ENCODE measurements at regions not wholly inside any gene's neighbourhood (a gene's known extent, or its start where the extent isn't known, plus 50 kb on each side); places are given as distances from the start of the nearest gene placed in this dataset.

DNA sequence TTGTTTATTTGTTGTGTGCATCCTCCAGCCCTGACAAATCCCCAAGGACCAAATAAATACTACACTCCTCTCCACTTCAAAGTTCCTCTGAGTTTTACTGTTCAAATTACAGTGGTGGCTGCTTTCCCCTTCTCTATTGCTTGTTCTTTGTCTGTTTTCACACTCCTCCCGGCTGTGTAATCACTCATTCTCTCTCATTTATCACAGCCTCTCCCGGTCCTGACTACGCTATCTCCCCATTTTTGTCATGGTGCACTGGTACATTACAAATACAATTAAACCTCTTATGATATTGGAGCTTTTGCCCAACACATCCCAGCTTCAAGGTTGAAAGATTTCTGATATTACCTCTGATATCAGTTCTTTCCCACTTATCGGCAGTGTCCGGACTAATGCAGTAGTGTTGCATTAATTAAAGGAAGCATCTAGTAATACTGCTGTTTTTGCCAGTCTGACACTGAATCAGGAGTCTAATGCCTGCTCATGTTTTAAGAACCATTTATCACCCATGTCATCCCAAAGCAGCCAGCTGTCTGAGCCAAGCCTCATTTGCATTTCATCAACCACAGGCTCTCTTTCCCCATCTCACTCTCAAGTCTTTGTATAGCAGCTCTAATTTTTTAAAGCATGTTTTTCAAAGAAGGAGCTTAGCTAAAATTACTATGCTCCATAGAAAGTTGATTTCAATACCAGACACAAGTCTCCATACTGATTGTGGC is 740.5 kb downstream of the ROBO2 start:
- H3K4me2 ChIP-seq (ENCODE audit: low read depth, low read length, poor library complexity, severe bottlenecking) = no peak overlapping the region

DNA sequence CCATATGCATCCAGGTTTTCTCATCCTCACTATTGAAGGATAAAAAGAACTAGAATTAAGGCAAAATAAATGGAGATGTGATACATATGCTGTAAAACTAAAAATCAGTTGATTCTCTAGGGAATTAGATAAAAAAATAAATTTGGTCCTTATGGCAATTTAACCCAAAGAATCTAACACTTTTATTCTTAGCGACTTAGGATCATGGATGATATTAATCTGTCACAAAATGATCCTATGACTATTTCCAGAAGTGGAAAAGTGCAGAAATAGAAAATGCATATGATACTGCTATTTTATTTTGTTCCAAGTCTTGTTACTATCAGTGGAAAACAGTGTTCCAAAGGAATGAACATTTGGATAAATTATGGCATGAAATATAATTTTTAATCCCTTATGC is 746.3 kb downstream of the ROBO2 start:
- no peaks in the 10 kb centered on the region for H4K20me1 ChIP-seq (ENCODE audit: insufficient read depth, low read length, poor library complexity, severe bottlenecking)
- no peak overlapping the region for H3K9ac ChIP-seq (ENCODE audit: low read depth, low read length, poor library complexity, severe bottlenecking)
- TF ChIP-seq, protein P1, sequence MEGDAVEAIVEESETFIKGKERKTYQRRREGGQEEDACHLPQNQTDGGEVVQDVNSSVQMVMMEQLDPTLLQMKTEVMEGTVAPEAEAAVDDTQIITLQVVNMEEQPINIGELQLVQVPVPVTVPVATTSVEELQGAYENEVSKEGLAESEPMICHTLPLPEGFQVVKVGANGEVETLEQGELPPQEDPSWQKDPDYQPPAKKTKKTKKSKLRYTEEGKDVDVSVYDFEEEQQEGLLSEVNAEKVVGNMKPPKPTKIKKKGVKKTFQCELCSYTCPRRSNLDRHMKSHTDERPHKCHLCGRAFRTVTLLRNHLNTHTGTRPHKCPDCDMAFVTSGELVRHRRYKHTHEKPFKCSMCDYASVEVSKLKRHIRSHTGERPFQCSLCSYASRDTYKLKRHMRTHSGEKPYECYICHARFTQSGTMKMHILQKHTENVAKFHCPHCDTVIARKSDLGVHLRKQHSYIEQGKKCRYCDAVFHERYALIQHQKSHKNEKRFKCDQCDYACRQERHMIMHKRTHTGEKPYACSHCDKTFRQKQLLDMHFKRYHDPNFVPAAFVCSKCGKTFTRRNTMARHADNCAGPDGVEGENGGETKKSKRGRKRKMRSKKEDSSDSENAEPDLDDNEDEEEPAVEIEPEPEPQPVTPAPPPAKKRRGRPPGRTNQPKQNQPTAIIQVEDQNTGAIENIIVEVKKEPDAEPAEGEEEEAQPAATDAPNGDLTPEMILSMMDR (conservative IDR thresholded peaks at IDR 0.05; ENCODE audit: low read length) = no peak
- no peak for TF ChIP-seq EZH2phosphoT487 (IDR thresholded peaks at IDR 0.05; ENCODE audit: borderline replicate concordance)

More for the DNA sequence above, 740.5 kb downstream of the ROBO2 start:
- no peaks in the 10 kb centered on the region for H3K4me1 ChIP-seq (ENCODE audit: insufficient read depth, low read length, poor library complexity, severe bottlenecking)
- no peaks in the 10 kb centered on the region for H4K20me1 ChIP-seq (ENCODE audit: insufficient read depth, low read length, poor library complexity, severe bottlenecking)
- H3K27me3 ChIP-seq (ENCODE audit: insufficient read depth, low read length, poor library complexity, severe bottlenecking) = no peaks in the 10 kb centered on the region
- no peaks in the 10 kb centered on the region for H3K9me3 ChIP-seq (ENCODE audit: insufficient read depth, low read depth, low read length)
- no peak overlapping the region for H2AFZ ChIP-seq (ENCODE audit: low read length)
- no peak for TF ChIP-seq EZH2phosphoT487 (IDR thresholded peaks at IDR 0.05; ENCODE audit: borderline replicate concordance)
- TF ChIP-seq, protein P1 (conservative IDR thresholded peaks at IDR 0.05; ENCODE audit: low read length) = no peak
- H3K9ac ChIP-seq (ENCODE audit: low read depth, low read length, poor library complexity, severe bottlenecking) = no peak overlapping the region
- no peaks in the 10 kb centered on the region for H3K79me2 ChIP-seq (ENCODE audit: insufficient read depth, low read length)
- H3K4me3 ChIP-seq (ENCODE audit: low read length, poor library complexity, severe bottlenecking) = no peak overlapping the region
- H3K9me2 ChIP-seq (replicated peaks; ENCODE audit: low read depth, low read length) = no peaks in the 10 kb centered on the region
- no peaks in the 10 kb centered on the region for H3F3A ChIP-seq (ENCODE audit: low read depth)
- H3K36me3 ChIP-seq (ENCODE audit: insufficient read depth, low read length) = no peaks in the 10 kb centered on the region

DNA sequence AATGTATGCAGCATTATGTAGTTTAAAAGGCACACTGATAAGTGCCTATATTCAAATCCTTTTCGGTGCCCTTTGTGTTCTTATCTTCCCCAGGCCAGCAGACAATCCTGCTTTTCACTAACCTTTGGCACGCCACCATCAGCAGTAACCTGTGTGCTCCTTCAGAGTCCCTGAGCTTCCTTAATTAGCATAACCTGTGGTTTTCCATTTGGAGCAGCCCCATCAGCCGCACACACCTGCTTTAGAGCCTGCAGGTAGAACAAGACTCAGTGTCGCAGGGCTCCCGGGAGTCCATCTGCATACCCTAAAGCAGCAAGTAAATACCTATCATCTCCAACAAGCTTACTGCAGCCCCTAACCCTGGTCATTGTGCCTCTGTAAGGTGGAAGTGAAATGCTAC is 755.1 kb downstream of the ROBO2 start:
- H3K4me1 ChIP-seq (ENCODE audit: insufficient read depth, low read length, poor library complexity, severe bottlenecking) = no peaks in the 10 kb centered on the region
- H3K27me3 ChIP-seq (ENCODE audit: insufficient read depth, low read length, poor library complexity, severe bottlenecking) = no peaks in the 10 kb centered on the region
- H3K9ac ChIP-seq (ENCODE audit: low read depth, low read length, poor library complexity, severe bottlenecking) = no peak overlapping the region
- H3K36me3 ChIP-seq (ENCODE audit: insufficient read depth, low read length) = no peaks in the 10 kb centered on the region
- H4K20me1 ChIP-seq (ENCODE audit: insufficient read depth, low read length, poor library complexity, severe bottlenecking) = no peaks in the 10 kb centered on the region
- TF ChIP-seq EZH2phosphoT487 (IDR thresholded peaks at IDR 0.05; ENCODE audit: borderline replicate concordance) = no peak
- TF ChIP-seq, protein P1 (conservative IDR thresholded peaks at IDR 0.05; ENCODE audit: low read length) = no peak
- H3F3A ChIP-seq (ENCODE audit: low read depth) = no peaks in the 10 kb centered on the region
- H2AFZ ChIP-seq (ENCODE audit: low read length) = no peak overlapping the region
- H3K79me2 ChIP-seq (ENCODE audit: insufficient read depth, low read length) = no peaks in the 10 kb centered on the region
- H3K4me2 ChIP-seq (ENCODE audit: low read depth, low read length, poor library complexity, severe bottlenecking) = no peak overlapping the region
- no peaks in the 10 kb centered on the region for H3K9me3 ChIP-seq (ENCODE audit: insufficient read depth, low read depth, low read length)
- no peaks in the 10 kb centered on the region for H3K9me2 ChIP-seq (replicated peaks; ENCODE audit: low read depth, low read length)
- no peak overlapping the region for H3K4me3 ChIP-seq (ENCODE audit: low read length, poor library complexity, severe bottlenecking)

More for the DNA sequence above, 746.3 kb downstream of the ROBO2 start:
- H3K36me3 ChIP-seq (ENCODE audit: insufficient read depth, low read length) = no peaks in the 10 kb centered on the region
- H3F3A ChIP-seq (ENCODE audit: low read depth) = no peaks in the 10 kb centered on the region
- no peaks in the 10 kb centered on the region for H3K4me1 ChIP-seq (ENCODE audit: insufficient read depth, low read length, poor library complexity, severe bottlenecking)
- no peaks in the 10 kb centered on the region for H3K27me3 ChIP-seq (ENCODE audit: insufficient read depth, low read length, poor library complexity, severe bottlenecking)
- no peak overlapping the region for H3K4me2 ChIP-seq (ENCODE audit: low read depth, low read length, poor library complexity, severe bottlenecking)
- H3K9me2 ChIP-seq (replicated peaks; ENCODE audit: low read depth, low read length) = no peaks in the 10 kb centered on the region
- H3K79me2 ChIP-seq (ENCODE audit: insufficient read depth, low read length) = no peaks in the 10 kb centered on the region
- no peaks in the 10 kb centered on the region for H3K9me3 ChIP-seq (ENCODE audit: insufficient read depth, low read depth, low read length)
- no peak overlapping the region for H3K4me3 ChIP-seq (ENCODE audit: low read length, poor library complexity, severe bottlenecking)
- no peak overlapping the region for H2AFZ ChIP-seq (ENCODE audit: low read length)
